Spleen (tissue), 11 donors: ENCODE measurements at regions not wholly inside any gene's neighbourhood (a gene's known extent, or its start where the extent isn't known, plus 50 kb on each side); places are given as distances from the start of the nearest gene placed in this dataset.
A peak's percentile ranks its signal among the peaks of the same experiment; 100 is the strongest.

Source experiments
- DNase-seq: peaks from one replicate; pipeline ENCODE4 v3.0.0-alpha.2; 2020
- H3K27ac ChIP-seq, 8 donors: fragments of 200-600 bp; sonication (generic) in 7 of 8; 1 replicate in 4 of 8; 2 replicates in 4 of 8; pipeline versions ENCODE4 v1.5.0 to v1.8.0; 2016 to 2021; ENCODE audit warnings: inconsistent platforms in 4 of 8, mild to moderate bottlenecking in 4 of 8, moderate library complexity in 1 of 8
- H3K27me3 ChIP-seq, 7 donors: fragments of 200-600 bp; sonication (generic) in 6 of 7; replicated peaks in 1 of 7; 1 replicate in 4 of 7; 2 replicates in 3 of 7; pipeline versions ENCODE4 v1.5.0 to v1.8.0; 2016 to 2021; ENCODE audit warnings: inconsistent platforms in 3 of 7, mild to moderate bottlenecking in 1 of 7
- H3K36me3 ChIP-seq, 6 donors: fragments of 200-600 bp; sonication (generic) in 5 of 6; 1 replicate in 4 of 6; 2 replicates in 2 of 6; pipeline versions ENCODE4 v1.5.0 to v1.8.0; 2016 to 2021; ENCODE audit warnings: inconsistent platforms in 2 of 6
- H3K4me1 ChIP-seq, 6 donors: fragments of 200-600 bp; sonication (generic) in 5 of 6; 1 replicate in 3 of 6; 2 replicates in 3 of 6; pipeline versions ENCODE4 v1.5.0 to v1.8.0; 2016 to 2021; ENCODE audit warnings: inconsistent platforms in 3 of 6
- H3K4me3 ChIP-seq, 8 donors: fragments of 200-600 bp; sonication (generic) in 7 of 8; 1 replicate in 4 of 8; 2 replicates in 4 of 8; pipeline versions ENCODE4 v1.5.0 to v1.8.0; 2016 to 2021; ENCODE audit warnings: inconsistent platforms in 4 of 8, mild to moderate bottlenecking in 4 of 8, moderate library complexity in 2 of 8
- H3K9me3 ChIP-seq, 8 donors: fragments of 200-600 bp; sonication (generic) in 7 of 8; 1 replicate in 4 of 8; 2 replicates in 4 of 8; pipeline versions ENCODE4 v1.5.0 to v1.8.0; 2016 to 2021; ENCODE audit warnings: inconsistent platforms in 4 of 8
- CTCF ChIP-seq, 11 experiments: fragments of 200-600 bp in 7 of 11; fragments of 450-650 bp in 4 of 11; sonication (generic) in 4 of 11; IDR thresholded peaks in 8 of 11; conservative IDR thresholded peaks in 3 of 11; 1 replicate in 7 of 11; 2 replicates in 4 of 11; pipeline versions ENCODE4 v1.4.0 to v1.8.0; 2016 to 2021; ENCODE audit warnings: antibody characterized with exemption in 11 of 11, inconsistent platforms in 4 of 11, mild to moderate bottlenecking in 1 of 11
- POLR2A ChIP-seq, 3 donors: fragments of 450-650 bp; IDR thresholded peaks; one replicate each; pipeline ENCODE4 v1.5.1; 2017; ENCODE audit warnings: antibody characterized with exemption in 3 of 3, mild to moderate bottlenecking in 1 of 3
- POLR2AphosphoS5 ChIP-seq, 3 donors: sonication (generic); formaldehyde crosslinking; IDR thresholded peaks; one replicate each; pipeline ENCODE4 v1.5.1; 2017; ENCODE audit warnings: antibody characterized with exemption in 3 of 3
- WGBS, 5 donors: extraction: QIAGEN DNeasy Blood & Tissue Kit in 3 of 5; methylation state at CpG; one replicate each; pipeline versions ENCODE4 v1.1.5 to v1.1.7; 2013 to 2018; 5-methylcytosine and 5-hydroxymethylcytosine counted together
- intact Hi-C: fragments of 100-400 bp; cut with DNase I; formaldehyde crosslinking; loops from one replicate; pipeline ENCODE4 v1.15.0; 2023; ENCODE audit warnings: low total_unique reads
- donor health status: healthy with polysubstance abuse.
- donor health status: DM: no; HTN: no; CAD: no; lungs with moderate emphysema.
- donor health status: DM: no; HTN: no; CAD: no.
- donor health status: Bipolar disorder and iron deficiency.
- donor health status: healthy.
- donor health status: DM: no; HTN: no; CAD: no.
- donor health status: DM: yes; HTN: yes; CAD: no.

DNA sequence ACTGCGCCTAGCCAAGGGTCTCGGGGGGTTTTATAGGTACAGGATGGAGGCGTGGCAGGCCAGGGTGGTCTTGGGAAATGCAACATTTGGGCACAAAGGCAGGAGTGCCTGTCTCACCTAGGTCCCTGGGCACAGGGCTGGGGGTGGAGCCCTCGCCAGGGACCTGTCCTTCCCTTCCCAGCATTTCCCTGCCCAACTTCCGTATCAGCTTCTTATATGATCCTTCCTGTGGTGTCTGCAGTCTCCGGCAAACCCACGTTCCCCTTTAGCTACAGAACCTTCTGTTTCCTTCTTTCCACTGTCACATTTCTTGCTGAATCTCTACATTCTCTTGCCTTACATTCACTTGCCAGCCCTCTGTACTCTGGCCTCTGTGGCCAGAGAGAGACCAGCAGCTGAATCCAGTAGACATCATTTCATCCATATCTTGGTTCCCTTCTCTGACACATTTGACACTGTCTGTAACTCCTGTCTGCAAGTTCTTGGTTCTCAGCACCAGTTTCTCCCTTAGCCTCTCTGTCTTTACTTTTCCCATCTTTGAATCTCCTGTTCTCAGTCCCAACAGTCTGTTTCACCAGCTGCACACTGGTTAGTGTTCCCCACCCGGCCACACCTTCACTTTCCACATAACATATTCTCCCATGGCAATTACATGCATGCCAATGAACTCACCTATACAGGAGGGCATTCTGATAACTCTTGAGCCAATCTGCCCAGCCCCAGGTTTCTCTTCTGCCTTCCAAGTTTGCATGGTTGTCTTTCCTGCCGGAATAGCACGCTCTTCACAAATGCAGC lies 134.7 kb upstream of the ZNF608 start:
- DNase-seq: peak; percentile 76
- peak overlapping the region in 3 of 8 donors; percentile 10 to 71 (median 32) for H3K27ac ChIP-seq
- 62 to 78% (median 76%) methylated on average over 10 of the region's 10 CpGs for WGBS, 5 donors
- no peaks in the 10 kb centered on the region for H3K27me3 ChIP-seq
- H3K36me3 ChIP-seq: no peaks in the 10 kb centered on the region
- TF ChIP-seq POLR2AphosphoS5 (IDR thresholded peaks at IDR 0.05) (no peak), CTCF (IDR thresholded peaks at IDR 0.05 in 8 of 11, conservative IDR thresholded peaks at IDR 0.05 in 3 of 11) (no peak), POLR2A (IDR thresholded peaks at IDR 0.05) (no peak)
- peaks cover 0 to 29% (median 4%) of the 10 kb centered on the region in 6 donors for H3K4me1 ChIP-seq
- intact Hi-C loops: no loop called here
- no peak overlapping the region for H3K4me3 ChIP-seq
- H3K9me3 ChIP-seq: no peaks in the 10 kb centered on the region

GRCh38 chr5:124883681-124884080 lies 137.2 kb upstream of the ZNF608 start:
- Histone ChIP-seq H3K9me3 (no peaks in the 10 kb centered on the region), H3K27me3 (no peaks in the 10 kb centered on the region), H3K36me3 (no peaks in the 10 kb centered on the region), H3K27ac (no peak overlapping the region), H3K4me3 (no peak overlapping the region), H3K4me1 (peaks cover 0 to 22% (median 5%) of the 10 kb centered on the region in 6 donors)
- WGBS, 5 donors: 89 to 95% (median 93%) methylated on average over 3 of the region's 3 CpGs
- TF ChIP-seq POLR2AphosphoS5 (IDR thresholded peaks at IDR 0.05): no peak
- no peak for TF ChIP-seq CTCF (IDR thresholded peaks at IDR 0.05 in 8 of 11, conservative IDR thresholded peaks at IDR 0.05 in 3 of 11)
- TF ChIP-seq POLR2A (IDR thresholded peaks at IDR 0.05): no peak
- intact Hi-C loops: no loop called here
- DNase-seq: no peak

DNA sequence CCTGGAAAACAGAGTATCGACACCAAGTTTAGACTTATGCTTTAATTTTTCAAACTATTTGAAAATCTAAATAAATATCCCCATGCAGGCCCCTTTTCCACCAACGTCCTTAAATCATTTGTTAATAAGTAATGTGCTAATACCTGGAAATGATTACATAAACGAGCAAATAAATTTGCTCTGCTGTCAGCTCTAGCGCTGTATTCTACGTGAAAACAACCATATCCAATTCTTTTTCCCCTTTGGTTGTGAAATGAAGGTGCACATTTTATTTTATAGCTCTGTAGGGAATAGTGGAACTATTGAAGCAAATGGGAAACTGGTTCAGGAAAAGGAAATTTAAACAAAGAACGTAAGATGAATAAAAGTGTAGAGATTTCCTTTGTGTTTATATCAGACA lies 137.7 kb upstream of the ZNF608 start:
- Histone ChIP-seq H3K27ac (no peak overlapping the region), H3K9me3 (no peaks in the 10 kb centered on the region), H3K4me3 (no peak overlapping the region), H3K36me3 (no peaks in the 10 kb centered on the region), H3K27me3 (no peaks in the 10 kb centered on the region), H3K4me1 (peaks cover 0 to 22% (median 7%) of the 10 kb centered on the region in 6 donors)
- intact Hi-C loops: no loop called here
- DNase-seq: no peak
- 77 to 87% (median 80%) methylated on average over 6 of the region's 6 CpGs for WGBS, 5 donors
- TF ChIP-seq CTCF (IDR thresholded peaks at IDR 0.05 in 8 of 11, conservative IDR thresholded peaks at IDR 0.05 in 3 of 11) (no peak), POLR2A (IDR thresholded peaks at IDR 0.05) (no peak), POLR2AphosphoS5 (IDR thresholded peaks at IDR 0.05) (no peak)

- no peaks in the 10 kb centered on the region for H3K9me3 ChIP-seq
- no peak for TF ChIP-seq CTCF (IDR thresholded peaks at IDR 0.05 in 8 of 11, conservative IDR thresholded peaks at IDR 0.05 in 3 of 11)
- TF ChIP-seq POLR2AphosphoS5 (IDR thresholded peaks at IDR 0.05): no peak
- TF ChIP-seq POLR2A (IDR thresholded peaks at IDR 0.05): no peak
- 92 to 97% (median 95%) methylated on average over 2 of the region's 2 CpGs for WGBS, 5 donors
Observed at GRCh38 chr5:124885490-124885889, 139.1 kb upstream of the ZNF608 start.

More at GRCh38 chr5:124885490-124885889, 139.1 kb upstream of the ZNF608 start:
- Histone ChIP-seq H3K4me1 (peaks cover 0 to 18% (median 5%) of the 10 kb centered on the region in 6 donors), H3K4me3 (no peak overlapping the region), H3K27me3 (no peaks in the 10 kb centered on the region), H3K27ac (no peak overlapping the region), H3K36me3 (no peaks in the 10 kb centered on the region)
- no peak for DNase-seq
- intact Hi-C loops: no loop called here
